ENCODE measurements at regions not wholly inside any gene's neighbourhood (a gene's known extent, or its start where the extent isn't known, plus 50 kb on each side); places are given as distances from the start of the nearest gene placed in this dataset.

DNA sequence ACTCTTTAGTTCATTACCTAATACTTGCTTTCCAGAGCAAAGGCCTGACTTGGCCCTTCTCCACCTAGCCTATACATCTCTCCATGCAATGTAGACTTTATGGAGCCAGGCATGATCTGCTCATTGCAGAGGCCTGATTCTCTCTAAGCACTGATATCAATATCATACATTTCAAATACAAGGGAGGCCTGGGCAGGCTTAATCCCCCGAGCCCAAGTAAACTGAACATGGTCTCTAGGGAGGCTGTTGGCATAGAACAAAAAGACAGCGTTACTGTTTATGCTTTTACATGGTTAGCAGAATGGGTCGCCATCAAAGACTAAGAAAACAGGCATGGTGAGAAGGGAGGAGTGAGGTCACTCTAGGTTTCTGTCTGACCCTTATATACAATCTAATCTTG, 695.1 kb downstream of the ZEB2 start:
- H2AFZ ChIP-seq (ENCODE audit: low read depth, low read length, severe bottlenecking), result no peak overlapping the region
- H3K9me3 ChIP-seq (ENCODE audit: insufficient read depth, low read length), result no peaks in the 10 kb centered on the region
- no peaks in the 10 kb centered on the region for H4K20me1 ChIP-seq (ENCODE audit: low read depth, low read length)
- no peak overlapping the region for H3K9ac ChIP-seq (ENCODE audit: low read length)
- H3K9me2 ChIP-seq (replicated peaks; ENCODE audit: insufficient read depth, low read length), result no peaks in the 10 kb centered on the region
- H3F3A ChIP-seq (ENCODE audit: insufficient read depth), result no peaks in the 10 kb centered on the region
- no peaks in the 10 kb centered on the region for H3K36me3 ChIP-seq (ENCODE audit: low read length)
- no peak overlapping the region for H3K4me2 ChIP-seq (ENCODE audit: low read depth, low read length, poor library complexity, severe bottlenecking)
- H3K4me3 ChIP-seq (ENCODE audit: insufficient read depth, low read length, poor library complexity, severe bottlenecking), result no peak overlapping the region
- TF ChIP-seq CTCF (IDR thresholded peaks at IDR 0.05; ENCODE audit: insufficient read depth, low read length, poor library complexity, severe bottlenecking) (no peak), EZH2phosphoT487 (conservative IDR thresholded peaks at IDR 0.05; ENCODE audit: low read length) (no peak)
- no peaks in the 10 kb centered on the region for H3K79me2 ChIP-seq (ENCODE audit: insufficient read depth, low read length)
- no peaks in the 10 kb centered on the region for H3K27me3 ChIP-seq (ENCODE audit: low read length)
- H3K27ac ChIP-seq (ENCODE audit: low read depth, low read length), result no peak overlapping the region

DNA sequence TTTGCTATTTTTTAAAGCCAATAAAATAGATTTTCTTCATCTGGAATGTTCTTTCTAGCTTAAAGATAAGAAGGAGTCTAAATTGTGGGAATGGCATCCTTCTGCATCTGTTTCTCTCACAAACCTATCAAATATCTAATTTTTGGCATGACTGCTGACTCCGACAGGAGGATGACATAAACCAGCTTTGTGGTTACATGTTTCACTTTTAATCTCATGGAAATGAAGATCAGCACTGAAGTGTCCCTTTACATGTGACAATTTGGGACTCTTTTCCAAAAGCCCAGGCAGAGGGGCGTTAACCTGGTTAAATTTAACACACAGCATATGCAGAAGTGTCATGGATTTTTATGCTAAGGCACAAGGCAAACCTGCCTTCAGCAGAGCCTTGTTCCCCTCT, 694.7 kb downstream of the ARHGAP15 start:
- H3K79me2 ChIP-seq (ENCODE audit: insufficient read depth, low read length), result no peaks in the 10 kb centered on the region
- H3K9ac ChIP-seq (ENCODE audit: low read length), result no peak overlapping the region
- no peak overlapping the region for H2AFZ ChIP-seq (ENCODE audit: low read depth, low read length, severe bottlenecking)
- H3K4me3 ChIP-seq (ENCODE audit: insufficient read depth, low read length, poor library complexity, severe bottlenecking), result no peak overlapping the region
- no peak for TF ChIP-seq CTCF (IDR thresholded peaks at IDR 0.05; ENCODE audit: insufficient read depth, low read length, poor library complexity, severe bottlenecking)
- TF ChIP-seq EZH2phosphoT487 (conservative IDR thresholded peaks at IDR 0.05; ENCODE audit: low read length), result no peak
- no peaks in the 10 kb centered on the region for H3K9me3 ChIP-seq (ENCODE audit: insufficient read depth, low read length)
- H4K20me1 ChIP-seq (ENCODE audit: low read depth, low read length), result no peaks in the 10 kb centered on the region
- H3K9me2 ChIP-seq (replicated peaks; ENCODE audit: insufficient read depth, low read length), result no peaks in the 10 kb centered on the region
- no peak overlapping the region for H3K4me2 ChIP-seq (ENCODE audit: low read depth, low read length, poor library complexity, severe bottlenecking)
- H3K27me3 ChIP-seq (ENCODE audit: low read length), result no peaks in the 10 kb centered on the region
- no peaks in the 10 kb centered on the region for H3F3A ChIP-seq (ENCODE audit: insufficient read depth)
- no peak overlapping the region for H3K27ac ChIP-seq (ENCODE audit: low read depth, low read length)
- H3K36me3 ChIP-seq (ENCODE audit: low read length), result no peaks in the 10 kb centered on the region

DNA sequence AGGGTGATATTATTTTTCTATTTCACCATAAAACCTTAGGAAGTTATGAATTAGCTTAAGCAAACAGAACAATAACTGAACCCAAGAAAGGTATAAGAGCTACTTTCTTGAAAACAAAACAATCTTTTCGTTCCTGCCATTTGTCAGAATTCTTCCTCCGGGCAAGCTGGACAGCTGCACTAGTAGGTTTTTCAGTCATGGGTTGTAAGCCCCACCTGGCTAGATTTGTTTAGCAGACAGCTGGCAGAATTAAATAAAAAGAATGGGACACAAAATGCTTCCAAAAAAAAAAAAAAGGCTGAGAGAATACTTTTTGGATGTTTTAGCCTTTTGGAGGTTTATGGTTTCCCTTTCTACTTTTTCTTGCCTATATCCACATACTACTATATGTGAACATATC, 694.1 kb downstream of the ARHGAP15 start:
- Histone ChIP-seq H3K9me2 (replicated peaks; ENCODE audit: insufficient read depth, low read length) (no peaks in the 10 kb centered on the region), H3F3A (ENCODE audit: insufficient read depth) (no peaks in the 10 kb centered on the region), H3K79me2 (ENCODE audit: insufficient read depth, low read length) (no peaks in the 10 kb centered on the region), H3K27ac (ENCODE audit: low read depth, low read length) (no peak overlapping the region), H3K27me3 (ENCODE audit: low read length) (no peaks in the 10 kb centered on the region), H3K4me2 (ENCODE audit: low read depth, low read length, poor library complexity, severe bottlenecking) (no peak overlapping the region), H3K36me3 (ENCODE audit: low read length) (no peaks in the 10 kb centered on the region), H3K9me3 (ENCODE audit: insufficient read depth, low read length) (no peaks in the 10 kb centered on the region), H3K4me3 (ENCODE audit: insufficient read depth, low read length, poor library complexity, severe bottlenecking) (no peak overlapping the region), H2AFZ (ENCODE audit: low read depth, low read length, severe bottlenecking) (no peak overlapping the region), H4K20me1 (ENCODE audit: low read depth, low read length) (no peaks in the 10 kb centered on the region), H3K9ac (ENCODE audit: low read length) (no peak overlapping the region)
- no peak for TF ChIP-seq CTCF (IDR thresholded peaks at IDR 0.05; ENCODE audit: insufficient read depth, low read length, poor library complexity, severe bottlenecking)
- no peak for TF ChIP-seq EZH2phosphoT487 (conservative IDR thresholded peaks at IDR 0.05; ENCODE audit: low read length)

DNA sequence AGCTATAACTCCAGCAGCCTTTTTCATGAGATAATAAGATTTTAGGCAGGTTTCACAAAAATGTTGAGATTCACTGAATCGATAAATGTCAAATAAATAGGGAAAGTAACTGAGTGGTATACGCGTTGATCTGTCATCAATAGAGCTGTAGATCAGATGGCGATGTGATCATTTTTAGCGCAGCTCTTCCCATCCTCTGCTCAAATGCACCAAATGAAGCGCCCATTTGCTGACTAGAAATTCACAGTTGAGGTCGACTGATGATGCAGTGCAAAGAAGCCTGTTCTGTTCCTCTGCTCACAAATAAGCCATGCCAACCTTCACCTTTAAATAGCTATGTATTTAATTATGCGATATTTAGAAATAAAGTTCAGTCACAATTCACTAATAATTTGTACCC, 693.5 kb downstream of the ARHGAP15 start:
- no peaks in the 10 kb centered on the region for H4K20me1 ChIP-seq (ENCODE audit: low read depth, low read length)
- no peak overlapping the region for H3K27ac ChIP-seq (ENCODE audit: low read depth, low read length)
- no peaks in the 10 kb centered on the region for H3K27me3 ChIP-seq (ENCODE audit: low read length)
- H3K79me2 ChIP-seq (ENCODE audit: insufficient read depth, low read length), result no peaks in the 10 kb centered on the region
- no peaks in the 10 kb centered on the region for H3K9me3 ChIP-seq (ENCODE audit: insufficient read depth, low read length)
- no peak overlapping the region for H3K4me2 ChIP-seq (ENCODE audit: low read depth, low read length, poor library complexity, severe bottlenecking)
- H3K36me3 ChIP-seq (ENCODE audit: low read length), result no peaks in the 10 kb centered on the region
- TF ChIP-seq CTCF (IDR thresholded peaks at IDR 0.05; ENCODE audit: insufficient read depth, low read length, poor library complexity, severe bottlenecking) (no peak), EZH2phosphoT487 (conservative IDR thresholded peaks at IDR 0.05; ENCODE audit: low read length) (no peak)
- H3K4me3 ChIP-seq (ENCODE audit: insufficient read depth, low read length, poor library complexity, severe bottlenecking), result no peak overlapping the region
- H3K9ac ChIP-seq (ENCODE audit: low read length), result no peak overlapping the region
- no peak overlapping the region for H2AFZ ChIP-seq (ENCODE audit: low read depth, low read length, severe bottlenecking)
- no peaks in the 10 kb centered on the region for H3K9me2 ChIP-seq (replicated peaks; ENCODE audit: insufficient read depth, low read length)
- no peaks in the 10 kb centered on the region for H3F3A ChIP-seq (ENCODE audit: insufficient read depth)

All from SU-DHL-6 (cell line).